GM21717 (cell line): ENCODE measurements at regions not wholly inside any gene's neighbourhood (a gene's known extent, or its start where the extent isn't known, plus 50 kb on each side); places are given as distances from the start of the nearest gene placed in this dataset.
"Not testable (repeated sequence)": the region's sequence is repeated elsewhere in the genome, so short reads cannot be mapped to it uniquely, and the experiment has no call there.

ENCODE experiments used
- ATAC-seq: cut with Tn5 transposase; IDR thresholded peaks from one replicate; pipeline ENCODE4 v1.9.1; 2021; ENCODE audit warnings: mild to moderate bottlenecking, moderate library complexity; ENCODE audit not compliant: unreplicated experiment

DNA sequence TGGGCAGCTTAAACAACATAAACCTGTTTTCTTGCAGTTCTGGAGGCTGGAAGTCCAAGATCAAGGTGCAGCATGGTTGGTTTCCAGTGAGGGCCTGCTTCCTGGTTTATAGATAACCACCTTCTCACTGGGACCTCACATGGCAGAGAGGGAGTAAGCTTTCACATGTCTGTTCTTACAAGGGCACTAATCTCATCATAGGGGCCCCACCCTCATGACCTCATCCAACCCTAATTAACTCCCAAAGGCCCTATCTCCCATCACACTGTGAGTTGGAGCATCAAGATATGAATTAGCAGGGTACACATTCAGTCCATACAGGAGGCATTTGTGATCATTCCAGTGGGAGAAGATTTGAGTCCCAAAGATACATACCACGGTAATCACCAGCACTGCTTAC, 50.5 kb upstream of the GRIN2A start:
- ATAC-seq, result no peak

DNA sequence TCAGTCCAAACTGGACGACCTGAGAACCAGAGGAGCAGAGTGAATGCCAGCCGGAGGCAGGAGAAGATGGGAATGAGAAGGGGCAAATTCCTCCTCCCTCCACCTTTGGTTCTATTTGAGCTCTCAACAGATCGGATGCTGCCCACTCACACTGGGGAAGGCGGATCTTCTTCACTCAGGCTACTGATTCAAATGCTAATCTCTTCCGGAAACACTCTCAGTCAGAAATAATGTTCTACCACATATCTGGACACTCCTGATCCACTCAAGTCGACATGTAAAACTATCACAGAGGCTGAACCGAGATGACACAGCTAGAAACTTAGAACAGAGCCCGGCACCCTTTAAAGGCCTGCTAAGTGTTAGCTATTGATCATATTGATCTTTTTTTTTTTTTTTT, 57.4 kb upstream of the GRIN2A start:
- ATAC-seq, result no peak

DNA sequence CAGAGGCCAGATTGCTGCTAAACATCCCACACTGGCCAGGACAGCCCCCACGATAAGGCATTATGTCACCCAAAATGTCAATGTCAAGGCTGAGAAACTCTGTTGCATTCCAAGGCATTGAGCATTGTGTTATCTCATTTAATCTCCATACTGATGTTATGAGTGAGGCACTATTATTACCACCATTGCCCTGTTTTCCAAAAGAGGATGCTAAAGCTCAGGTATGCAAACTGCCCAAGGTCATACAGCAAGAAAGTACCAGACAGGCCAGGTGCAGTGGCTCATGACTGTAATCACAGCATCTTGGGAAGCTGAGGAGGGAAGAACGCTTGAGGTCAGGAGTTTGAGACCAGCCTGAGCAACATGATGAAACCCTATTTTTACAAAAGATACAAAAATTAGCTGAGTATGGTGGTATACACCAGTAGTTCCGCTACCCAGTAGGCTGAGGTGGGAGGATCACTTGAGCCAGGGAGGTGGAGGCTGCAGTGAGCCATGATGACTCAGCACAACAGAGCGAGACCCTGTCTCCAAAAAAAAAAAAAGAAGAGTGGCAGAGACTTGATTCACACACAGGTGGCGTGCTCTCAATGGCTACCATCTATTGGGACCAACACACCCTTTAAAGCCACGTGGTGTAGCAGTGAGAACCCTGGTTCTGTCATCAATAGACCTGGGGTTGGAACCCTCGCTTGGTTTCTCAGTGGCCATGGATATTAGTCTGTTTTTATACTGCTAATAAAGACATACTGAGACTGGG, 58.8 kb upstream of the GRIN2A start:
- ATAC-seq, result no peak

DNA sequence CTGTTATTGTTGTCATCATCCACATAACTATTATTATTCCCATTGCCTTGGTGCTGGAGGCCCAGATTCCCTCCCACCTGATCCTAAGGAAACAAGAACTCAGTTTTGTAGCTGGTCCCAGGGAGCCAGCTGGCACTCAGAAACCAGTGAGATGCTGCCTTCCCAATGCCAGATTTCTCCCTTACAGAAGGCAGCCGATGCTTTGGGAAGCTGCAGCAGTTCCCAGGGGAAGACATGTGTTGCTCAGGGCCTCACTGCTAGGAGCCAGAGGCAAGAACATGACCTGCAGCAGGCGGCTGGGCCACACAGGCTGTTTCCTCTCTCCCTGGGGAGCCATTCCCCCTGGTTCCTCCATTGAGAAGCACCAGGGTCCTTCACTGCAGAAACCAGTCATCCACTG, 59.9 kb upstream of the GRIN2A start:
- ATAC-seq, result no peak

DNA sequence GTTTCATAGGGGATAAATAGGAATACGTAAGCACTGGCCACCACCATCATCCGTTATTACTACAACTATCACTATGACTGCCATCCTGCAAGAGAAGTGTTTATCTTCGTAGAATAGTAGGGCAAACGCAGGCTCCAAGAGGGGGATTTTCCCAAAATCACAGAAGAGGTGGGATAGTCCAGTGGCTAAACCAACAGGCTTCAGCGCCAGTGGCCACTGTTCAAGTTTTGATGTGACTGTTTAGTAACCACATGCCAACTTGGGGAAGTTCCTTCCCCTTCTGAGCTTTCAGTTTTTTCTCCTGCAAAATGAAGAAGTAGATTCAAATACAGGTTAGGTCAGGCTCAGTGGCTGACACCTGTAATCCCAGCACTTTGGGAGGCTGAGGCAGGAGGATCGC, 60.7 kb upstream of the GRIN2A start:
- no peak for ATAC-seq

DNA sequence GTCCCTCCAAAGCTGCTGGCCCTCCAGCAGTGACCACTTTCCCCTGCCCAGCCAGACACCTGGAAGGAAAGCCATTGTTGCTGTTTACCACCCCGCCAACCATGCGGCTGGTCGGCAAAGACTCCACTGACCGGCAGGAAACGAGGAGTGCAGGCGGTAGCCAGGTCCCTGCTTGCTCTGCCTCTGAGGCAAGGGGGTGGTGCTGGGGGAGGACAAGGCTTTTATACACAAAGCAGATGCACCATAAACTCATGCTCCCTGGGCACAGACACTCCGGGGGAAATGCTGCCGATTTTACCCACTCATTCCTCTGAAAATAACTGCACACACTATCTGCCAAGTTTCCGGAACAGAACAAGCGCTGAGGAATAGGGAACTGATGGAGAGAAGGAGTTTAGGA, 62.8 kb upstream of the GRIN2A start:
- ATAC-seq, result no peak

DNA sequence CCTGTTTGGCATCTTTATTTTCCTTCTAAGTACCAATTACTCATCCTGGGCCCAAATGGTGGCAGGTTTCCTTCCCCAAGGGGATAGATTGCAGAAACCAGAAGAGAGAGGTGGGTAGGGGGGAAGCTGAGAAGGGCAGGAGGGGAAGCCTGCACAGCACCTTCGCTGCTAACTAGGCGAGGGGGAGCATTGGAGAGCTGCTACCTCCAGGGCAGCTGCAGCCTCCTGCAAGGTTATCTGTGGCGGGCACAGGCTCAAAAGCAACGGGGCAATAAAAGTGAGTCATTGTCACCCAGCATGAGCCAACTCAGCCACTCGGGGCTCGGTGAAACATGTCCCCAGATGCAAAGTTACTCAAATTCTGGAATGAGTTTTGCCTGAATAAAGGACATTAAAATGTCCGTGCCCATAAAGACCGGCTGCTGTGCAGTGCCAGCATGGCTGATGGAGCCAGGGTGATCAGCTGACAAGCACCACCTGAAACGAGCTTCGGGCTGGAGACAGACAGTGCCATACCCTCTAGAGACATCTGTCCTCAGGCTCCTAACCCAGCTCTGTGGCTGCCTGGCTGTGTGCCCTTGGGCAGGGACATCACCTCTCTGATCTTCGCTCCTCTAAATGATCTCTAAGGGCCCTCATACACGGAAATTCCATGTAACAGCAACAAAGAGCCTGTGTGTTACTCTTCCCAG, 68.1 kb upstream of the GRIN2A start:
- ATAC-seq, result no peak

DNA sequence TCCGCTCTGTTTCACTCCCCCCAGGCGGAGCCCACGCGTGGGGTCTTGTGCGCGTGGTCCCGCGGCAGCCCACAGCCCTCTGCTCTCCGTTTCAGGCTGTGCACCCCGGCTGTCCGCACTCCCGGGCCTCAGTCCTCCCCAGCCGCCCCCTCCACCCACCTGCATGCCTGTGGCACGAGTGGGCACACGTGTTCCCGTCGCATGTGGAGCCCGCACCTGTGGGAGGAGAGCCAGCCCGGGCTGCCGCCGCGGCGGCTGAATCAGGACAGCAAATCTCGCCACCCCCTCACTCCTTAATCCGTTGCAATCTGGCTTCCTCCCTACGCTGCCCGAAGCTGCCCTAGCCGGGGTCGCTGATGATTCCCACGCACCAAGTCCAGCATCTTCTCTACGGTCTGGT, 69.9 kb upstream of the GRIN2A start:
- no peak for ATAC-seq

DNA sequence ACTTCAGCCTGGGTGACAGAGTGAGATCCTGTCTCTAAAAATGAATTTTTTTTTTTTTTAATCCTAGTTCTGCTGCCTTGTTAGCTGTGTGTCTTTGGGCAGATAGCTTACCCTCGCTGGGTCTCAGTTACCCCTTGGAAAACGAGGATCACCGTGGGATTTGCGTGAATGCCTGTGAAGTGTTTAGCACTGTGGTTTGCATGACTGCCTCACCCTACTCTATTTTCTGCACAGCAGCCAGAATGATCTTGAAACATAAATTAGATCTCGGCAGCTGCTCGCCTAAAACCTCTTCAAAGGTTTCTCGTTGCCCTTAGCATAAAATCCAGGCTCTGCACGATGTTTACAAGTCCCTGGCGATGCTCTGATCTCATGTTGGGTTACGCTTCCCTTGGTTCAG, 71.2 kb upstream of the GRIN2A start:
- no peak for ATAC-seq

DNA sequence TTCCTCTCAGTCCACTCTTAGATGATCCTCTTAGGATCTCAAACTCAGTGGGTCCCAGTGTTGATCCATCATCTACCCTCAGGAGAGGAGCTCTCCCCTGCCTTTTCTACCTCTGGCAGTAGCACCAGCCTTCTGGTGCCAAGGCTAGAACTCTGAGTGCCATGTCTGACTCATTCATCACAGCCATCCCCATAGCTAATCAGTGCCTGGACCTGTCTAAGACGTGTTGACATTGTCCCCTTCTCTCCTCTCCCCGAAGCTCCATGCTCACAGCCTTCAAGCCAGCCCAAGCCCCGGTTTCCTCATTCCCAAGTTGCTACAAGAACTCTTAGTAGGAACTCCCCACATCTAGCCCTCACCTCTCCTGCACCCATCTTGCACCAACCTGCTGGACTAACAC, 73.5 kb upstream of the GRIN2A start:
- ATAC-seq, result no peak

DNA sequence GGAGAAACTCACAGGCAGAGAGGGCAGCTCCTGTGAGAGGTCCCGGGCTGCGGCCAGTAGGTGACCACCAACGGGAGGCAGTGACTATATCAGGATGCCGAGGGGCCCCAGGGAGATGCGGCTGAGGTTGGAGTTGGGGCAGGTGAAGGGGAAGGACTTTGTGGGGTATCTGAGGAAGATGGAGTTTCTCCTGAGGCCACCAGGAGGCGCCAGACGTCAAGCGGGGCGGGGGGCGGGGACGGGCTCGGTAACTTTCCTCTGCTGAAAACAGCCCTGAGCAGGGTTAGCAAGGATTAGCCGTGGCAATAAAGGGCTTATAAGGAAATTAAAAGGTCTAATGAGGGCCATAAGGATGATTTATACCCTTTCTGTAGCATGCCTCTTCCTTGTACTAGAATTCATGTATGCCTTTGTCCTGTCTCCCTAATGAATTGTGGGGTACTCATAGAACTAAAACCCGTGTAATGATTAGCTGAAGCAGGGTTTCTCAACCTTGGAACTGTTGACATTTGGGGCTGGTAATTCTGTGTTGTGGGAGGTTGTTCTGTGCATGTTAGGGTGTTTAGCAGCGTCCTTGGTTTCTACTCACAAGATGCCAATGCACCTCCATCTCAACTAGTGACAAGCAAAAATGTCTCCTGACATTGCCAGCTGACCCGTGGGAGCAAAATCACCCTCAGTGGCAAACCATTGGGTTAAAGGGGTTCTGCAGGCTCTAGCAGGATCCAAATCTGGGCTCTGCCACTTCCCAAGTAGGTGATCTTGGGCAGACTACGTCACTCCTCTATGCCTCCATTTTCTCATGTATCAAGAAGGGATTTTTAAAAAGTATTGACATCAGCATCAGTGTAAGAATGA, 74.8 kb upstream of the GRIN2A start:
- no peak for ATAC-seq

DNA sequence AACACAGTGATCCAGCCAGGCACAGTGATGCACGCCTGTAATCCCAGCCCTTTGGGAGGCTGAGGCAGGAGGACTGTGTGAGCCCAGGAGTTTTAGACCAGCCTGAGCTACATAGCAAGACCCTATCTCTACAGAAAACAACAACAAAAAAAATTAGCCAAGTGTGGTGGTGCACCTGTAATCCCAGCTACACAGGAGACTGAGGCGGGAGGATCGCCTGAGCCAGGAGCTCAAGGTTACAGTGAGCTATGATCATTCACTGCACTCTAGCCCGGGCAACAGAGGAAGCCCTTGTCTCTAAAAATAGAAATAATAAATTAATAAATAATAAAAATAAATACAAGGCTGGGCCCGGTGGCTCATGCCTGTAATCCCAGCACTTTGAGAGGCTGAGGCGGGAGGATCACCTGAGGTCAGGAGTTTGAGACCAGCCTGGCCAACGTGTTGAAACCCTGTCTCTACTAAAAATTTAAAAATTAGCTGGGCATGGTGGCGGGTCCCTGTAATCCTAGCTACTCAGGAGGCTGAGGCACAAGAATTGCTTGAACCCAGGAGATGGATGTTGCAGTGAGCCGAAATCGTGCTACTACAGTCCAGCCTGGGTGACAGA, 75.5 kb upstream of the GRIN2A start:
- not testable (repeated sequence) for ATAC-seq

DNA sequence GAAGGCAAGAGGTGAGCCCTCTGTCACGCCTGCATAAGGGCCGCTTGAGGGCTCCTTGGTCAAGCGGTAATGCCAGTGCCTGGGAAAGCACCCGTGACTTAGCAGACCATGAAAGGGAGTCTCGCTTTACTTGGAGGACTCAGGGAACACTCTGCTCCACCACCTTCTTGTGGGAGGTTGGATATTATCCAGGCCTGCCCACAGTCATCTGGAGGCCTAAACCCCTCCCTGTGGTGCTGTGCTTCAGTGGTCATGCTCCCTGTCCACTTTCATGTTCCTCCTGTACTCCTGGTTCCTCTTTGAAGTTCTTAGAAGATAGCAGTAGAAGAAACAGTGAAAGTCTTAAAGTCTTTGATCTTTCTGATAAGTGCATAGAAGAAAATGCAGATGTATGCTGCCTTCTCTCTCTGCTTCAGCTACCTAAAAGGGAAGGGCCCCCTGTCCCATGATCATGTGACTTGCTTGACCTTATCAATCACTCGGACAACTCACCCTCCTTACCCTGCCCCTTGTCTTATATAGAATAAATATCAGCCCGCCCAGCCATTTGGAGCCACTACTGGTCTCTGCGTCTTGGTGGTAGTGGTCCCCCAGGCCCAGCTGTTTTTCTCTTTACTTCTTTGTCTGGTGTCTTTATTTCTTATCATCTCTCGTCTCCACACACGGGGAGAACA, 76.8 kb upstream of the GRIN2A start:
- ATAC-seq, result not testable (repeated sequence)

DNA sequence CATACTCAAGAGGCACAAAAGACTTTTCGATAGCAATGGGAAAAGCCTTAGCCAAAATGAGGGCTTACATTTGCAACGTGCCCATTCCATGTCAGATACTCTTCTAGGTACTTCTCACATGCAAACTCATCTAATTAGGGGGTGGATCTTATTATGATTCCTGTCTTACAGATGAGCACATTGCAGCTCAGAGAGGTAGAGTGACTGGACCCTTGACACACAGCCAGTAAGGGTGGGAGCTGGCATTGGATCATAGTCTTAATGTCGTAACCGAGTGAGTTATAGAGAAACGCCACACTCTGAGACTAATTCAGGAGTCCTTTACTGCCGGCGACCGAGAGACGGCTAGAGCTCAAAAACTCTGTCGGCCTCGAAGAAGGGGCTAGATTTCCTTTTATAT, 78.8 kb upstream of the GRIN2A start:
- ATAC-seq, result no peak

DNA sequence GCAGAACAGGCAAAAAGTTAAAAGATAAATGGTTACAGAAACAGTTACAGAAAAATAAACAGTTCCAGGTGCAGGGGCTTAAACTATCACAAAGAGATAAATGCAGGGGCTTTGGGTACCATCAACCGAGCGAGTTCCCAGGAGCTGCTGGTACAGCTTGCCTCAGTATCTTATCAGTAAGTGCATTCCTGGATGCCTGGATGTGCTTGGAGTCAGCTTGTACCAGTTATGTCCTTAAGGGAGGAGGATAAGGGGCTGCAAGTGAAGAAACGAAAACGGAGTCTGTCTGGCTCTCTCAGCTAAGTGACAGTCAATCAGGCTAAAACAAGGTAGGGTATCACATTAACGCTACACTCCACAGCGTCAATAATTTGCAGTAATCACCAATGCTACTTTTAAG, 79.3 kb upstream of the GRIN2A start:
- ATAC-seq, result not testable (repeated sequence)

DNA sequence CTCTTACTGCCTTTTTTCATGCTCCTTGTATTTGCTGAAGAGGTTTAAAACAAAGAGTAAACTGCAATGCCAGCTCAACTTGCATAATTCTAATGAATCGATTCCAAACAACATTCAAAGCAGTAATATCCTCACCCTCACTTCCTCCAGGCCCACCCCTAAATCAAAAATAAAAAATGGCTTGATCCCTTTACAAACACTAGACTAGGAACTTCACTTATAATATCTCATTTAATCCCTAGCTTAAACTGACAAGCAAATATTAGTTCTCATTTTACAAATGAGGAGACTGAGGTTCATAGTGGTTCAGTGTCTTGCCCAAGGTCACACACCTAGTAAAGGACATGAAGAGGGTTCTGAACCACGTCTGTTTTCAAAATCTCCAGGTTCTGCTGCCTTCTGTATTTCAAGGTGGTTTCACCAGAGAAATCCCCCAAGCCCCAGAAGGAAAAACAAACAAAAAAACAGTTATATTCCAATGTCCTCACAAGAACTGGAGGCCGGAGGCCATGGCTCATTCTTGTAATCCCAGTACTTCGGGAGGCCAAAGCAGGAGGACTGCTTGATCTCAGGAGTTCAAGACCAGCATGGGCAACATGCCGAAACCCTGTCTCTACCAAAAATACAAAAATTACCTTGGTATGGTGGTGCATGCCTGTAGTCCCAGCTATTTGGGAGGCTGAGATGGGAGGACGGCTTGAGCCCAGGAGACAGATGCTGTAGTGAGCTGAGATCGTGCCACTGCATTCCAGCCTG, 80.3 kb upstream of the GRIN2A start:
- ATAC-seq, result no peak

DNA sequence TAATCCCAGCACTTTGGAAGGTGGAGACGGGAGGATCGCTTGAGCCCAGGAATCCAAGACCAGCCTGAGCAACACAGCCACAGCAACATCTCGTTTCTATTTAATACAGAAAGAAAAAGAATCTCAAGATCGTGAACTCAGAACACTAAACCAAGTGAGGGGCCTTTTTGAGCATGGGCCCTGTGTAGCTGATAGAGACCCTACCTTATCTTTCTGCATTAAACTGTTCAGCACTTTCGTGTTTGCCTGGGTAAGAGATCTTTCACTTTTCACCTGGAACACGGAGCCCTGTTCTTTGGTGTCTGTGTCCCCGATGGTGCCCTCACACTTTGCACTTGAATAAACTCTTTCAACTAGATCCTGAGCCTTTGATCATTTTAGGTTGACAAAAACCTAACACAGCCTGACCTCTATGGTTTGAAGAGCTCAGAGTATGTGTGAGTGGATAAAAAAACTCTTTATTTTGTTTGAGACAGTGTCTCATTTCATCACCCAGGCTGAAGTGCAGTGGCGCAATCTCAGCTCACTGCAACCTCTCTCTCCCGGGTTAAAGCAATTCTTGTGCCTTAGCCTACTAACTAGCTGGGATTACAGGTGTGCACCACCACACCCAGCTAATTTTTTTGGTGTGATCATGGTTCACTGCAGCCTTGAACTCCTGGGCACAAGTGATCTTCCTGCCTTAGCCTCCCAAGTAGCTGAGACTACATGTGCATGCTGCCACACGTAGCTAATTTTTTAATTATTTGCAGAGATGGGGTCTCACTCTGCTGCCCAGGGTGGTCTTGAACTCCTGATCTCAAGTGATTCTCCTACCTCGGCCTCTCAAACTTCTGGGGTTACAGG, 83.8 kb upstream of the GRIN2A start:
- no peak for ATAC-seq

DNA sequence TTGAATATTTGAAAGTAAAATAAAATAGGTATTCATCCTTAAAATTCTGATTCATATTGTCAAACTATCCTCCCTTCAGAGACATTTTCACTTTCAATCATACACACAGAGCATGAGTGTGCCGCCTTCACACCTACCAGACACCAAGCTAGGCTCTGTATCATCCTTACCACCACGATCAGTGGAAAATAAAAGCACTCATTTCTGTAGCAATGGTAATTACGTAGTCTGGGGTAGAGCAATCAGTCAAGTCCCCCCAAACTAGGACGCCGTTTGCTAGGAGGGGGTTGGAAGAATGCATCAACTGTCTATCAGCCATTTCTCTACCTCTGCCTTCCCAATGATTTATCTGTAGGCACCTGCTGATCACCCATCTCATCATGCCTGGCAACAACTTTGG, 84.6 kb upstream of the GRIN2A start:
- ATAC-seq, result no peak

DNA sequence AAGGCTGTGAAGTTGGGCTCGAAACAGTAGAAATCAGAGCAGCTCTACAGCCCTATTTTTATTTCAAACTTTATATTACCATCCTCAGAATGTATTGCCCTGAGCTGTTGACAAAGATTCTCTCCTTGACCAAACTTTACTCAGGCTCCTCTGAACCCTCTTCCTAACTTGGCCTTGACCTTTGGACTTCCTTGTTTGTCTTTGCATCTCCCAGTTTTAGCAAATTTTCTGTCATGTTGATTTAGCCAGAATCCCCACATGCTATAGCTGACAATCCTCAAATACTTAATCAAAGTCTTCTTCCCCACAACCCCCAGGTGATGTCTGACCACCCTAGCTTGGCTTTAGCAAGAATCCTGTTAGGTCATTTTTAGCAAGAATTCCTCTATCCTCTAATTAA, 87.4 kb upstream of the GRIN2A start:
- ATAC-seq, result no peak
